ENCODE measurements at regions not wholly inside any gene's neighbourhood (a gene's known extent, or its start where the extent isn't known, plus 50 kb on each side); places are given as distances from the start of the nearest gene placed in this dataset.
"Not testable (repeated sequence)": the region's sequence is repeated elsewhere in the genome, so short reads cannot be mapped to it uniquely, and the experiment has no call there.

- DNase-seq (ENCODE audit: low spot score), result no peak
These were observed 211.6 kb upstream of the PTBP2 start for GRCh38 chr1:96509951-96510350.

- no peak for DNase-seq (ENCODE audit: low spot score)
These were observed 211.2 kb upstream of the PTBP2 start for GRCh38 chr1:96510391-96510790.

- no peak for DNase-seq (ENCODE audit: low spot score)
These were observed 210.7 kb upstream of the PTBP2 start for GRCh38 chr1:96510911-96511310.

- DNase-seq (ENCODE audit: low spot score), result no peak
These were observed 208.4 kb upstream of the PTBP2 start for GRCh38 chr1:96513136-96513535.

GRCh38 chr1:96515430-96515829 is 206.2 kb upstream of the PTBP2 start:
- DNase-seq (ENCODE audit: low spot score), result no peak

GRCh38 chr1:96515925-96516324 is 205.7 kb upstream of the PTBP2 start:
- no peak for DNase-seq (ENCODE audit: low spot score)

GRCh38 chr1:96519851-96520578 is 201.6 kb upstream of the PTBP2 start:
- no peak for DNase-seq (ENCODE audit: low spot score)

GRCh38 chr1:96520579-96520947 is 201.0 kb upstream of the PTBP2 start:
- no peak for DNase-seq (ENCODE audit: low spot score)

GRCh38 chr1:96521010-96521409 is 200.6 kb upstream of the PTBP2 start:
- DNase-seq (ENCODE audit: low spot score), result no peak

- DNase-seq (ENCODE audit: low spot score), result no peak
These were observed 199.4 kb upstream of the PTBP2 start for GRCh38 chr1:96521994-96522760.

- DNase-seq (ENCODE audit: low spot score), result no peak
These were observed 198.7 kb upstream of the PTBP2 start for GRCh38 chr1:96522927-96523326.

GRCh38 chr1:96524100-96524499 is 197.5 kb upstream of the PTBP2 start:
- DNase-seq (ENCODE audit: low spot score), result no peak

GRCh38 chr1:96525657-96526557 is 195.7 kb upstream of the PTBP2 start:
- DNase-seq (ENCODE audit: low spot score), result no peak

- DNase-seq (ENCODE audit: low spot score), result not testable (repeated sequence)
These were observed 192.9 kb upstream of the PTBP2 start for GRCh38 chr1:96528672-96529071.

GRCh38 chr1:96533820-96534219 is 187.8 kb upstream of the PTBP2 start:
- DNase-seq (ENCODE audit: low spot score), result no peak

- DNase-seq (ENCODE audit: low spot score), result no peak
These were observed 185.0 kb upstream of the PTBP2 start for GRCh38 chr1:96536581-96536980.

- DNase-seq (ENCODE audit: low spot score), result no peak
These were observed 183.4 kb upstream of the PTBP2 start for GRCh38 chr1:96538111-96538641.

GRCh38 chr1:96538883-96539282 is 182.7 kb upstream of the PTBP2 start:
- no peak for DNase-seq (ENCODE audit: low spot score)

GRCh38 chr1:96541491-96541890 is 180.1 kb upstream of the PTBP2 start:
- DNase-seq (ENCODE audit: low spot score), result no peak

GRCh38 chr1:96544051-96544830 is 177.3 kb upstream of the PTBP2 start:
- no peak for DNase-seq (ENCODE audit: low spot score)

- DNase-seq (ENCODE audit: low spot score), result no peak
These were observed 176.8 kb upstream of the PTBP2 start for GRCh38 chr1:96544831-96545221.

Measured in LoVo (cell line).